Neural progenitor cell (in vitro differentiated cells): ENCODE measurements at regions not wholly inside any gene's neighbourhood (a gene's known extent, or its start where the extent isn't known, plus 50 kb on each side); places are given as distances from the start of the nearest gene placed in this dataset.

Source experiments
- DNase-seq: peaks from one replicate; pipeline ENCODE4 v3.0.0-alpha.2; 2016; ENCODE audit warnings: low spot score
- H2AFZ ChIP-seq: fragments of 200-600 bp; sonication (generic); replicated peaks from 2 replicates; pipeline ENCODE4 v1.6.1; 2016; ENCODE audit warnings: antibody characterized with exemption
- H3F3A ChIP-seq: fragments of 200-600 bp; sonication (generic); 2 replicates; pipeline ENCODE4 v1.6.1; 2016; ENCODE audit warnings: antibody characterized with exemption, low read depth
- H3K27ac ChIP-seq: fragments of 200-600 bp; sonication (generic); 2 replicates; pipeline ENCODE4 v1.5.1; 2016; ENCODE audit warnings: mild to moderate bottlenecking
- H3K27me3 ChIP-seq: fragments of 200-600 bp; sonication (generic); 2 replicates; pipeline ENCODE4 v1.6.1; 2016; ENCODE audit warnings: mild to moderate bottlenecking, moderate library complexity
- H3K36me3 ChIP-seq: fragments of 200-600 bp; sonication (generic); 2 replicates; pipeline ENCODE4 v1.5.1; 2016
- H3K4me1 ChIP-seq: fragments of 200-600 bp; sonication (generic); 2 replicates; pipeline ENCODE4 v1.6.1; 2016; ENCODE audit warnings: mixed run types
- H3K4me2 ChIP-seq: fragments of 200-600 bp; sonication (generic); 2 replicates; pipeline ENCODE4 v1.6.1; 2016
- H3K4me3 ChIP-seq: fragments of 200-600 bp; sonication (generic); 2 replicates; pipeline ENCODE4 v1.5.1; 2016
- H3K79me2 ChIP-seq: fragments of 200-600 bp; sonication (generic); 2 replicates; pipeline ENCODE4 v1.6.1; 2016; ENCODE audit warnings: low read depth
- H3K9ac ChIP-seq: fragments of 200-600 bp; sonication (generic); 2 replicates; pipeline ENCODE4 v1.6.1; 2016
- H3K9me3 ChIP-seq: fragments of 200-600 bp; sonication (generic); 2 replicates; pipeline ENCODE4 v1.5.1; 2016; ENCODE audit warnings: low read depth
- H4K20me1 ChIP-seq: fragments of 200-600 bp; sonication (generic); 2 replicates; pipeline ENCODE4 v1.6.1; 2016; ENCODE audit warnings: low read depth
- H3K27ac Mint-ChIP-seq: 3 replicates; pipeline ENCODE4 v1.8.0; 2021; ENCODE audit warnings: mixed read lengths
- H3K27me3 Mint-ChIP-seq: 2 replicates; pipeline ENCODE4 v1.8.0; 2022; ENCODE audit warnings: low read depth, mild to moderate bottlenecking, inconsistent platforms, moderate library complexity, mixed read lengths; ENCODE audit not compliant: insufficient read depth
- H3K36me3 Mint-ChIP-seq: 3 replicates; pipeline ENCODE4 v1.8.0; 2021; ENCODE audit warnings: mixed read lengths
- H3K4me1 Mint-ChIP-seq: 3 replicates; pipeline ENCODE4 v1.8.0; 2021; ENCODE audit warnings: mixed read lengths
- H3K4me3 Mint-ChIP-seq: 3 replicates; pipeline ENCODE4 v1.8.0; 2021; ENCODE audit warnings: mild to moderate bottlenecking, moderate library complexity, mixed read lengths
- H3K9me3 Mint-ChIP-seq: 3 replicates; pipeline ENCODE4 v1.8.0; 2020; ENCODE audit warnings: mixed read lengths
- CTCF ChIP-seq: fragments of 200-600 bp; sonication (generic); IDR thresholded peaks from 2 replicates; pipeline ENCODE4 v1.5.1; 2017; ENCODE audit warnings: antibody characterized with exemption, mild to moderate bottlenecking
- EZH2 ChIP-seq: fragments of 200-600 bp; sonication (generic); IDR thresholded peaks from 2 replicates; pipeline ENCODE4 v1.6.1; 2017; ENCODE audit warnings: antibody characterized with exemption, mild to moderate bottlenecking, moderate library complexity
- EZH2phosphoT487 ChIP-seq: fragments of 200-600 bp; sonication (generic); IDR thresholded peaks from 2 replicates; pipeline ENCODE4 v1.6.1; 2017; ENCODE audit warnings: antibody characterized with exemption

GRCh38 chr2:209146682-209147320 is 277.0 kb upstream of the MAP2 start:
- TF ChIP-seq CTCF, result no peak
- TF ChIP-seq EZH2phosphoT487, result no peak
- TF ChIP-seq EZH2, result no peak
- Histone ChIP-seq H3K4me1 (no peaks in the 10 kb centered on the region), H3K27ac (no peak overlapping the region), H3K79me2 (no peaks in the 10 kb centered on the region), H4K20me1 (no peaks in the 10 kb centered on the region), H3F3A (no peaks in the 10 kb centered on the region), H3K36me3 (no peaks in the 10 kb centered on the region), H2AFZ (peak overlapping the region; percentile 59), H3K9ac (no peak overlapping the region), H3K4me2 (no peak overlapping the region), H3K27me3 (no peaks in the 10 kb centered on the region), H3K9me3 (no peaks in the 10 kb centered on the region), H3K4me3 (no peak overlapping the region)
- DNase-seq, result no peak
- Mint-ChIP-seq H3K27ac (no peak overlapping the region), H3K4me1 (no peaks in the 10 kb centered on the region), H3K4me3 (no peak overlapping the region), H3K9me3 (no peaks in the 10 kb centered on the region), H3K36me3 (no peaks in the 10 kb centered on the region), H3K27me3 (no peaks in the 10 kb centered on the region)

GRCh38 chr2:209147981-209148380 is 275.9 kb upstream of the MAP2 start:
- H3K4me3 Mint-ChIP-seq, result no peak overlapping the region
- no peaks in the 10 kb centered on the region for H3K4me1 Mint-ChIP-seq
- Histone ChIP-seq H3K4me3 (no peak overlapping the region), H3K4me2 (no peak overlapping the region), H3K9me3 (no peaks in the 10 kb centered on the region), H3K9ac (no peak overlapping the region), H3K27ac (no peak overlapping the region), H4K20me1 (no peaks in the 10 kb centered on the region), H3K27me3 (no peaks in the 10 kb centered on the region), H3K4me1 (no peaks in the 10 kb centered on the region), H2AFZ (no peak overlapping the region), H3F3A (no peaks in the 10 kb centered on the region), H3K79me2 (no peaks in the 10 kb centered on the region), H3K36me3 (no peaks in the 10 kb centered on the region)
- TF ChIP-seq CTCF (no peak), EZH2phosphoT487 (no peak), EZH2 (no peak)
- no peaks in the 10 kb centered on the region for H3K27me3 Mint-ChIP-seq
- no peak overlapping the region for H3K27ac Mint-ChIP-seq
- H3K9me3 Mint-ChIP-seq, result no peaks in the 10 kb centered on the region
- no peaks in the 10 kb centered on the region for H3K36me3 Mint-ChIP-seq
- DNase-seq, result no peak

GRCh38 chr2:209160800-209161588 is 262.9 kb upstream of the MAP2 start:
- no peaks in the 10 kb centered on the region for H3K79me2 ChIP-seq
- H4K20me1 ChIP-seq, result no peaks in the 10 kb centered on the region
- H3K27me3 ChIP-seq, result no peaks in the 10 kb centered on the region
- no peaks in the 10 kb centered on the region for H3K9me3 ChIP-seq
- H3K4me3 ChIP-seq, result no peak overlapping the region
- H3K36me3 Mint-ChIP-seq, result no peaks in the 10 kb centered on the region
- TF ChIP-seq EZH2 (no peak), EZH2phosphoT487 (no peak), CTCF (peak; percentile 7)
- H3K27me3 Mint-ChIP-seq, result no peaks in the 10 kb centered on the region
- no peaks in the 10 kb centered on the region for H3K4me1 ChIP-seq
- no peak overlapping the region for H3K4me2 ChIP-seq
- no peak for DNase-seq
- no peaks in the 10 kb centered on the region for H3K4me1 Mint-ChIP-seq
- no peak overlapping the region for H3K4me3 Mint-ChIP-seq
- H3K9me3 Mint-ChIP-seq, result no peaks in the 10 kb centered on the region
- no peak overlapping the region for H3K9ac ChIP-seq
- H3K27ac ChIP-seq, result no peak overlapping the region
- H3K36me3 ChIP-seq, result no peaks in the 10 kb centered on the region
- no peak overlapping the region for H2AFZ ChIP-seq
- no peak overlapping the region for H3K27ac Mint-ChIP-seq
- no peaks in the 10 kb centered on the region for H3F3A ChIP-seq
